Lower leg skin (tissue), 4 donors: ENCODE measurements at regions not wholly inside any gene's neighbourhood (a gene's known extent, or its start where the extent isn't known, plus 50 kb on each side); places are given as distances from the start of the nearest gene placed in this dataset.

Source experiments
- DNase-seq, 2 donors: peaks; one replicate each; pipeline ENCODE4 v3.0.0-alpha.2; 2019; ENCODE audit warnings: low spot score in 2 of 2
- H3K4me3 ChIP-seq: fragments of 200-600 bp; sonication (generic); 2 replicates; pipeline ENCODE4 v1.5.1; 2017; ENCODE audit warnings: mild to moderate bottlenecking, low read depth; ENCODE audit not compliant: poor library complexity, severe bottlenecking
- POLR2A ChIP-seq, 2 donors: fragments of 450-650 bp; IDR thresholded peaks; one replicate each; pipeline ENCODE4 v1.6.1; 2016 to 2017; ENCODE audit warnings: antibody characterized with exemption in 2 of 2, mild to moderate bottlenecking in 1 of 2, moderate library complexity in 1 of 2
- WGBS, 2 donors: methylation state at CpG; one replicate each; pipeline ENCODE4 v1.1.5; 2018; 5-methylcytosine and 5-hydroxymethylcytosine counted together
- intact Hi-C: fragments of 100-400 bp; cut with DNase I; formaldehyde crosslinking; loops from one replicate; pipeline ENCODE4 v1.15.0; 2023; ENCODE audit warnings: low total_unique reads
- TF ChIP-seq, protein P1 (sequence below), 3 donors: fragments of 450-650 bp; IDR thresholded peaks; one replicate each; pipeline ENCODE4 v1.5.1; 2016; ENCODE audit warnings: antibody characterized with exemption in 3 of 3, mild to moderate bottlenecking in 3 of 3, moderate library complexity in 2 of 3

DNA sequence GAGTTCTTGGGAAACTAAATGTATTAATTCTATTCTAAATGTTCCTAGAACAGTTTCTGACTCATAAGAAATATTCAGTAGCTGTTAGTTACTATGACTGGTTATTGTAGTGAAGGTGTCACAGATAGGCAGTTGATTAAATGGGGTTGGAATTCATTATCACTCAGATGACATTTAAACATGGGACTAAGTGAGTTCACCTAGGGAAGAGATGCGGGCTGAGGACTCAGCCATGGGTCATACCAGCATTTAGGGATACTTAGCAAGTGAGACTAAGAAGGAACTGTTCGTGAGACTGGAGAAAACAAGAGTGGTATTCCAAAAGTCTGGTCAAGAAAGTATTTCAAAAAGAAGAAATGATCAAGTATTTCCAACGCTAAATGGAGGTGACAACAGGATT, 125.1 kb upstream of the ADGRL4 start:
- TF ChIP-seq, protein P1, sequence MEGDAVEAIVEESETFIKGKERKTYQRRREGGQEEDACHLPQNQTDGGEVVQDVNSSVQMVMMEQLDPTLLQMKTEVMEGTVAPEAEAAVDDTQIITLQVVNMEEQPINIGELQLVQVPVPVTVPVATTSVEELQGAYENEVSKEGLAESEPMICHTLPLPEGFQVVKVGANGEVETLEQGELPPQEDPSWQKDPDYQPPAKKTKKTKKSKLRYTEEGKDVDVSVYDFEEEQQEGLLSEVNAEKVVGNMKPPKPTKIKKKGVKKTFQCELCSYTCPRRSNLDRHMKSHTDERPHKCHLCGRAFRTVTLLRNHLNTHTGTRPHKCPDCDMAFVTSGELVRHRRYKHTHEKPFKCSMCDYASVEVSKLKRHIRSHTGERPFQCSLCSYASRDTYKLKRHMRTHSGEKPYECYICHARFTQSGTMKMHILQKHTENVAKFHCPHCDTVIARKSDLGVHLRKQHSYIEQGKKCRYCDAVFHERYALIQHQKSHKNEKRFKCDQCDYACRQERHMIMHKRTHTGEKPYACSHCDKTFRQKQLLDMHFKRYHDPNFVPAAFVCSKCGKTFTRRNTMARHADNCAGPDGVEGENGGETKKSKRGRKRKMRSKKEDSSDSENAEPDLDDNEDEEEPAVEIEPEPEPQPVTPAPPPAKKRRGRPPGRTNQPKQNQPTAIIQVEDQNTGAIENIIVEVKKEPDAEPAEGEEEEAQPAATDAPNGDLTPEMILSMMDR (IDR thresholded peaks at IDR 0.05) = no peak
- no peak for TF ChIP-seq POLR2A (IDR thresholded peaks at IDR 0.05)
- no peak for DNase-seq
- intact Hi-C loops = no loop called here
- H3K4me3 ChIP-seq = no peak overlapping the region
- 59 to 72% methylated on average over 3 of the region's 3 CpGs for WGBS, 2 donors

- intact Hi-C loops = no loop called here
- H3K4me3 ChIP-seq = no peak overlapping the region
- DNase-seq = no peak
- TF ChIP-seq, protein P1 (IDR thresholded peaks at IDR 0.05) = no peak
- no peak for TF ChIP-seq POLR2A (IDR thresholded peaks at IDR 0.05)
- 58 to 75% methylated on average over 3 of the region's 3 CpGs for WGBS, 2 donors
Observed at GRCh38 chr1:79129914-79130313, 123.4 kb upstream of the ADGRL4 start.

DNA sequence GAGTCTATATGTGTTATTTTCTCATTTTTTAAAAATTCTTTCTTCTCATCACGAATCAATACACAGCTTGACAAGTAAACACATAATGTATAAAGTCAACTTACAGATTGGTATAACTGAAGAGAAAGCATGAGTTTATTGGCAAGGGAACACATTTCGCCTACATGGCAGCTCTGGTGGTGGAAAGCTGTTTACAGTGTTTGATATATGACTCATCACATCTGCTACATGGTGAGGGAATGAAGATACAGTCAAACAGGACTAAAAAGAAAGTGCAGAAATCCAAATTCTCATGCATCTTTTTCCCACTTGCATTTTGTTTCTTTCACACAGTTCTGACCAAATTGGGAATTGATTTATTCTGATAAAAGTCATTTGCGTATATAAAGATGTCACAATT, 122.2 kb upstream of the ADGRL4 start:
- TF ChIP-seq, protein P1 (IDR thresholded peaks at IDR 0.05) = no peak
- TF ChIP-seq POLR2A (IDR thresholded peaks at IDR 0.05) = no peak
- 58 to 61% methylated on average over 3 of the region's 3 CpGs for WGBS, 2 donors
- intact Hi-C loops = no loop called here
- no peak overlapping the region for H3K4me3 ChIP-seq
- DNase-seq = no peak

DNA sequence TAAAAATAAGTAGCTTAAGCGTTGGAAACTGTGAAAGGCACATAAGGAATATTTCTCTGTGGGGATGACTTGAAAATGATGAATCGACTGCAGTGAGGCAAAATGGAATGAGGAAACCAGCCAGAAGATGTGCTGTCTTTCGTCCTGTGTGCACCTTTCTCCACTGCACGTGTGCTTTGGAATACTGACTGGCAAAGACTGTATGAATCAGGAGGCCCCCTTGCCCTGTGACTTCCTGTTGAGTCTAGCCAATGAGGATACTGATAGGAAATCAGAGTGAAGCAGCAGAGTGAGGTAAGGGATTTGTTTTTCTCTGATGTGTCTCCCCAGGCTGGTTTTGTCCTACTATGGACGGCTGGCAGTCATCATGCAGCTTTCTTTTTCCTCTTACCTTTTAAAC, 118.2 kb upstream of the ADGRL4 start:
- intact Hi-C loops = no loop called here
- WGBS, 2 donors = 73 to 75% methylated on average over 5 of the region's 5 CpGs
- DNase-seq = no peak
- TF ChIP-seq, protein P1 (IDR thresholded peaks at IDR 0.05) = no peak
- no peak for TF ChIP-seq POLR2A (IDR thresholded peaks at IDR 0.05)
- H3K4me3 ChIP-seq = no peak overlapping the region

- intact Hi-C loops = no loop called here
- 61 to 97% methylated on average over 1 of the region's 1 CpG for WGBS, 2 donors
- H3K4me3 ChIP-seq = no peak overlapping the region
- DNase-seq = no peak
- TF ChIP-seq, protein P1 (IDR thresholded peaks at IDR 0.05) = no peak
- TF ChIP-seq POLR2A (IDR thresholded peaks at IDR 0.05) = no peak
Observed at GRCh38 chr1:79122521-79122920, 116.0 kb upstream of the ADGRL4 start.

DNA sequence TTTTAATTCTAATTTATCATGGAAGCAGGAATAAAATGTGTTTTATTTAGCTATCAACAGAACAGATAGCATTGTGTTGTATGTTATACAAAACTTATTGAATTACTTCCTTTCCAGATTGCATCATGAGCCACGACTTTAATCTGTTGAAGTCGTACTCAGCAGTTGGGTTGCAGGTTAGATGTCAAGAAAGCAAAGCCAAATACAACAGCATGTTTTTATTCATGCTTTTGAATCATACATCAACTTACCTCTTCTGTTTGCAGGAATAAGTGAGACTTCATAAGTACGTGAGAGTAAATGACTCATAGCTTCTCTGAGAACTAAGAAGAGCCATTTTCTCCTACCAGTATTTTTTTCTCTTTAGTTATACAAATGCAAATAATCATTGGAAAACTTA, 110.8 kb upstream of the ADGRL4 start:
- TF ChIP-seq POLR2A (IDR thresholded peaks at IDR 0.05) = no peak
- TF ChIP-seq, protein P1 (IDR thresholded peaks at IDR 0.05) = no peak
- intact Hi-C loops = no loop called here
- 69% methylated on average over 3 of the region's 3 CpGs for WGBS, 2 donors

More for the DNA sequence above, 110.8 kb upstream of the ADGRL4 start:
- no peak overlapping the region for H3K4me3 ChIP-seq
- no peak for DNase-seq
